Neural cell (in vitro differentiated cells): ENCODE measurements at regions not wholly inside any gene's neighbourhood (a gene's known extent, or its start where the extent isn't known, plus 50 kb on each side); places are given as distances from the start of the nearest gene placed in this dataset.

Experiments
- EP300 ChIP-seq: fragments of 450-650 bp; conservative IDR thresholded peaks from 2 replicates; pipeline ENCODE4 v1.6.1; 2014; ENCODE audit warnings: antibody characterized with exemption, mild to moderate bottlenecking, moderate library complexity; ENCODE audit not compliant: poor library complexity, severe bottlenecking
- EZH2 ChIP-seq: fragments of 200-600, 300-800 bp; shearing (Covaris generic), sonication (generic); IDR thresholded peaks from 2 replicates; pipeline ENCODE4 v1.6.1; 2014; ENCODE audit warnings: antibody characterized with exemption, low read length, borderline replicate concordance, mild to moderate bottlenecking; ENCODE audit not compliant: insufficient read depth, poor library complexity, severe bottlenecking
- POLR2AphosphoS5 ChIP-seq: IDR thresholded peaks from 2 replicates; pipeline ENCODE4 v1.6.1; 2012
- TF ChIP-seq, protein P1 (sequence below): fragments of 450-650 bp; IDR thresholded peaks from 2 replicates; pipeline ENCODE4 v1.5.1; 2014; ENCODE audit warnings: antibody characterized with exemption, mild to moderate bottlenecking, moderate library complexity; ENCODE audit not compliant: poor library complexity, severe bottlenecking
- TF ChIP-seq, protein P2 (sequence below): IDR thresholded peaks from 2 replicates; pipeline ENCODE4 v1.6.1; 2012; ENCODE audit warnings: borderline replicate concordance

DNA sequence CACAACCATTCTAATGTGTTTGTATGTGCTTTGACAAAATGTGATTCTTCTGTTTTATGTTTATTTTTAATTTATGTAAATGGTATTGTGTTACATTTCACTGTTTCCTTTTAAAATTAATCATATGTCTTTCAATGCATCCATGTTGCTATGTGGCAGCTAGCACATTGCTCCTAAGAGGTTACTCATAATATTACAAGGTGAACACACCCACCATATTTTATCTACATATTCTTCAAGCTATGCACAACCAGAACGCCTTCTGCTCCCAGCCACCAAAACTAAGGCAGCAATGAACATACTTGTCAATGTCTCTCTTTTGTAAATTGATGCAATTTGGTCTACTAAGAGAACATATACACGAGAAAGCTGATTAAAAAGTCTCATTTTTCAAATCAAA, 160.6 kb upstream of the OSR1 start:
- TF ChIP-seq, protein P1, sequence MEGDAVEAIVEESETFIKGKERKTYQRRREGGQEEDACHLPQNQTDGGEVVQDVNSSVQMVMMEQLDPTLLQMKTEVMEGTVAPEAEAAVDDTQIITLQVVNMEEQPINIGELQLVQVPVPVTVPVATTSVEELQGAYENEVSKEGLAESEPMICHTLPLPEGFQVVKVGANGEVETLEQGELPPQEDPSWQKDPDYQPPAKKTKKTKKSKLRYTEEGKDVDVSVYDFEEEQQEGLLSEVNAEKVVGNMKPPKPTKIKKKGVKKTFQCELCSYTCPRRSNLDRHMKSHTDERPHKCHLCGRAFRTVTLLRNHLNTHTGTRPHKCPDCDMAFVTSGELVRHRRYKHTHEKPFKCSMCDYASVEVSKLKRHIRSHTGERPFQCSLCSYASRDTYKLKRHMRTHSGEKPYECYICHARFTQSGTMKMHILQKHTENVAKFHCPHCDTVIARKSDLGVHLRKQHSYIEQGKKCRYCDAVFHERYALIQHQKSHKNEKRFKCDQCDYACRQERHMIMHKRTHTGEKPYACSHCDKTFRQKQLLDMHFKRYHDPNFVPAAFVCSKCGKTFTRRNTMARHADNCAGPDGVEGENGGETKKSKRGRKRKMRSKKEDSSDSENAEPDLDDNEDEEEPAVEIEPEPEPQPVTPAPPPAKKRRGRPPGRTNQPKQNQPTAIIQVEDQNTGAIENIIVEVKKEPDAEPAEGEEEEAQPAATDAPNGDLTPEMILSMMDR = no peak
- TF ChIP-seq, protein P2, sequence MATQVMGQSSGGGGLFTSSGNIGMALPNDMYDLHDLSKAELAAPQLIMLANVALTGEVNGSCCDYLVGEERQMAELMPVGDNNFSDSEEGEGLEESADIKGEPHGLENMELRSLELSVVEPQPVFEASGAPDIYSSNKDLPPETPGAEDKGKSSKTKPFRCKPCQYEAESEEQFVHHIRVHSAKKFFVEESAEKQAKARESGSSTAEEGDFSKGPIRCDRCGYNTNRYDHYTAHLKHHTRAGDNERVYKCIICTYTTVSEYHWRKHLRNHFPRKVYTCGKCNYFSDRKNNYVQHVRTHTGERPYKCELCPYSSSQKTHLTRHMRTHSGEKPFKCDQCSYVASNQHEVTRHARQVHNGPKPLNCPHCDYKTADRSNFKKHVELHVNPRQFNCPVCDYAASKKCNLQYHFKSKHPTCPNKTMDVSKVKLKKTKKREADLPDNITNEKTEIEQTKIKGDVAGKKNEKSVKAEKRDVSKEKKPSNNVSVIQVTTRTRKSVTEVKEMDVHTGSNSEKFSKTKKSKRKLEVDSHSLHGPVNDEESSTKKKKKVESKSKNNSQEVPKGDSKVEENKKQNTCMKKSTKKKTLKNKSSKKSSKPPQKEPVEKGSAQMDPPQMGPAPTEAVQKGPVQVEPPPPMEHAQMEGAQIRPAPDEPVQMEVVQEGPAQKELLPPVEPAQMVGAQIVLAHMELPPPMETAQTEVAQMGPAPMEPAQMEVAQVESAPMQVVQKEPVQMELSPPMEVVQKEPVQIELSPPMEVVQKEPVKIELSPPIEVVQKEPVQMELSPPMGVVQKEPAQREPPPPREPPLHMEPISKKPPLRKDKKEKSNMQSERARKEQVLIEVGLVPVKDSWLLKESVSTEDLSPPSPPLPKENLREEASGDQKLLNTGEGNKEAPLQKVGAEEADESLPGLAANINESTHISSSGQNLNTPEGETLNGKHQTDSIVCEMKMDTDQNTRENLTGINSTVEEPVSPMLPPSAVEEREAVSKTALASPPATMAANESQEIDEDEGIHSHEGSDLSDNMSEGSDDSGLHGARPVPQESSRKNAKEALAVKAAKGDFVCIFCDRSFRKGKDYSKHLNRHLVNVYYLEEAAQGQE = no peak
- TF ChIP-seq EZH2 (no peak), POLR2AphosphoS5 (no peak), EP300 (no peak)
